ENCODE measurements at regions not wholly inside any gene's neighbourhood (a gene's known extent, or its start where the extent isn't known, plus 50 kb on each side); places are given as distances from the start of the nearest gene placed in this dataset.
"Not testable (repeated sequence)": the region's sequence is repeated elsewhere in the genome, so short reads cannot be mapped to it uniquely, and the experiment has no call there.

GRCh38 chr21:8987896-8988295 lies 1533.5 kb upstream of the TPTE start:
- not testable (repeated sequence) for DNase-seq

GRCh38 chr21:8988696-8989095 lies 1532.7 kb upstream of the TPTE start:
- DNase-seq = no peak

- DNase-seq = no peak
Measured at GRCh38 chr21:8989261-8989711, 1532.1 kb upstream of the TPTE start.

DNA sequence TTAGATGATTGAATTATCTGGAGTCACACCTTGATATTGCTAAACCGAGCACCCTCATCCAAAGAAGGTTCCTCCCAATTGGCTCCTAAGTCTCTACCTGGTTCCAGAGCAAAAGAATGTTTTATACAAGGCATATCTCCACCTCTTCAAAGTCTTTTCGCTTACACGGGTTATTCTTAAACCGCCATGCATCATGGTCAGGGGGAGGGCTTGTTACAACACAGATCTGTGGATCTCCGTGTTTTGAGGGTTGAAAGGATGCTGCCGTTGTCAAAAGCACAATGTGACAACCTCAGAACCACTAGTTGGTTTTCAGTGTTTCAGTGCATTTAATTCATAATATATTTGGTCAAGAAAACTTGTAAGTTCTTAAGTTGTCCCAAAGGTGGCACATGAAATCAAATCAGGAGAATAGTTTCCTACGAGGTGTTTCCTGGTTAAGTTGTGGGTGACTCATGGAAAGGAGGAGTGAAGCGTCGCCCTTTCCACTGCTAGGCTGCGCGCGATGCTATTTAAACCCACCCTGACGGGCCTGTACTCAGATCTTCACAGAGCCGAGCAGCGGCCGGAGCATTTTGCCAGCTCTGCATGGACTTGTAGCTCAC lies 1531.6 kb upstream of the TPTE start:
- DNase-seq = no peak

DNA sequence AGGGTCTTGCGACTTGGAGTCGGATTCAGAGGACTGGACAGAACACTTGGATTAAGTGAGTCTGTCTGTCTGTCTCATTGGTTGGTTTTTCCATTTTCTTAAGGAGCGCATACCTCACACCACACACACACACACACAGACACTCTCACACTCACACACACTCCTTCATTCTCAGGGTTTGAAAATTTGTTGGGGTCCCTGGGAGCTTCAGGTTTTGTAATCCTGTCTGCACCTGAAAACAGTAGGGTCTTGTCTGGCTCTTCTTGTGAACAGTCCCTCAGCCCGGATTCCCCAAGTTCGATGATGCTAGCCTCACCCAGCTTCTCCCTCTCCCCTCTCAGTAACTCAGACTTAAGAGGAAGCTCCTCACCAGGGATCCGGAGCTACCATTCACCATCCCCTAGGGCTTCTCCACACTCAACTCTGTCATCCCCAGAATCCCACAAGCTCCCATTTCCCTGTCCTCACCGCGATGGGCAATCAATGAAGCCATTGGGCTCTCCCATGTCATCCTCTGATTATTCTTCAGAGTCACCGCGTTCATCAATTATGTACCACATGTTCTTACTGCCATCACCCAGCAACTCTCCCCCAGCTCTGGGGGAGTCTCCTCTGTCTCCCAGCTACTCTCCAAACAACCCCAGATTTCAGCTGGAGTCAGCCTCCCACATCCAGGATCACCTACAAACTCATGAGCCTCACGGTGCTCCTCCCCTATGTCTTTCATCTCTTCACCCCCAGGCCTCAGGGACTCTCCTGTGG lies 1530.9 kb upstream of the TPTE start:
- DNase-seq = no peak

GRCh38 chr21:8991088-8991907 lies 1530.1 kb upstream of the TPTE start:
- no peak for DNase-seq

DNA sequence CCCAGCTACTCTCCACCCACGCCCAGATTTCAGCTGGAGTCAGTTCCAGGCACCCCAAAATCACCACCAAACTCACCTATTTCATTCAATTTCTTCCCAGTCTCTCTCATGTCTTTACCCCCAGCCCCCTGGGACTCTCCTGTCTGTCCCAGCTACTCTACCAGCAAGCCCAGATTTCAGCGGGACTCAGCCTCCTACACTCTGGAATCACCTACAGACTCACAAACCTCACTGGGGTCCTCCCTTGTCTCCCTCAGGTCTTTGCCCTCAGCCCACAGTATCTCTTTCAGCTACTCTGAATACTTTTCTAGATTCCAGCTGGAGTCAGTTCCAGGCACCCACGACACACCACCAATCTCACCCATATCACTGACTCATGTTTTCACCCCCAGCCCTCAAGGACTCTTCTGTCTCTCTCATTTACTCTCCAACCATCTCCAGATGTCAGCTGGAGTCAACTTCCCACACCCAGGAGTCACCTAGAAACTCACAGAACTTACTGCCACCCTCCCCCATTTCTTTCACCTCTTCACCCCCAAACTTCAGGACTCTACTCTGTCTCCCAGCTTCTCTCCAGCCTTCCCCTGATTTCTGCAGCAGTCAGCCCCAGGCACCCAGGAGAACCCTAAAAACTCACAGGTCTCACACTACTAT lies 1529.3 kb upstream of the TPTE start:
- DNase-seq = no peak

GRCh38 chr21:8992731-8993174 lies 1528.6 kb upstream of the TPTE start:
- no peak for DNase-seq

DNA sequence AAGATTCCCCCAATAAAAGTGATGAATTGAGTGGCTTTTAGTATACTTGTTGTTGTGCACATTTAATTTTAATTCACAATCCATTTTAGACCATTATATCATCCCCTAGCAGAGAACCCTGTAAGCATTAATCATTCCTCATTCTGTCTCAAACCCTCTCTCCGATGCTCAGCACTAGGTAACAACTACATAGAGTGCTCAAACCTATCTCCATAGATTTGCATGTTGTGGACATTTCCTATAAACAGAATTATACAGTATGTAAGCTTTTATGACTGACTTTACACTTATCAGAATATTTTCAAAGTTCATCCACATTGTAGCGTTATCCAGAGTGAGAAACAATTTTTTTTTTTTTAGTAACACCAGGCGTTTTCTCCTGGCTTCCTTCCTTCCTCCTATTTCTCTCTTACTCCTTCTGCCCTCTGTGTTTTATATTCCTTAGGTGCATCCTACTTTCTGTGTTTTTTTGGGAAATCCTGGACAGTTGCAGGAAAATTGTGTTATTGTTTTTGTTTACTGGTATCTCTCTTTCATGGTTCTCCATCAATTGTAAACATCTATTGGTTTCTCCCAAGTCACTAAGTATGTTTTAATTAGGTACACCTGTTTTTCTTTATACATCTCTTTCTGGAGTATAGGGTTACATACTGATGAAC lies 1528.0 kb upstream of the TPTE start:
- no peak for DNase-seq

GRCh38 chr21:8993943-8994639 lies 1527.3 kb upstream of the TPTE start:
- no peak for DNase-seq

DNA sequence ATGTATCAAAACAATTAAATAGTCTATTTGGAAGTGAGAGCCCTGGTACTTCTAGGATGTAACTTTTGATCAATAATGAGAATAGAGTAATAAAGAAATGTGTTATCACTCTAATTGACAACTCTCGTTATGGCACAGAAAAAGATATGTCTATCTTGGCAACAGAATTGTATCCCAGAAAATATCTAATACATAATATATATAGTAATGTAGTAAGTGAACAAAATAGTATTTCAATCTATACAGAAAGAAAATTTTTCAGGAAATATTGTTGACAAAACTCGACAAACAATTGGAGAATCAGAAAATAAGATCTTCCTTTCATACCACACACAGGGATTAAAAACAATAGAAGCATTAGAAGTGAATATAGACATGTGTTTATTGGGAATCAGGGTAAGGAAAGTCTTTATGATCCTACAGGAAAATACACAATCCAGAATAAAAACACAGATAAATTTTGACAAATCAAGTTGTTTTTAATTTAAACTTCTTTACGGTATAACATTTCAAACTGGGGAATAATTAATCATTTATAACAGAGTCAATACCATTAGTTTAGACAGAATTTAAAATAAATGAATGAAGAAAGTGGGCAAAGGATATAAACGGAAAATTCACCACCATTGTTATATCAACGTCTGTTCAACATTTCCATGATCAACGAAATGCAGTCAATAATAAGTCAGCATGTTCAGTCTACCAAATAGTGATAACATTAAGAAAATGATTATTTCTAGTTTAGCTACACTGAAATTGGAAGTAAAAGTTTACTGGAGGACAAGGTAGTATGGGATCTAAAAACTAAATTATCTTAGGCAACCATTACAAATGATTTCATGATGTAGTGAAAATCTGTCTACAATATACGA lies 1526.5 kb upstream of the TPTE start:
- DNase-seq = no peak

DNA sequence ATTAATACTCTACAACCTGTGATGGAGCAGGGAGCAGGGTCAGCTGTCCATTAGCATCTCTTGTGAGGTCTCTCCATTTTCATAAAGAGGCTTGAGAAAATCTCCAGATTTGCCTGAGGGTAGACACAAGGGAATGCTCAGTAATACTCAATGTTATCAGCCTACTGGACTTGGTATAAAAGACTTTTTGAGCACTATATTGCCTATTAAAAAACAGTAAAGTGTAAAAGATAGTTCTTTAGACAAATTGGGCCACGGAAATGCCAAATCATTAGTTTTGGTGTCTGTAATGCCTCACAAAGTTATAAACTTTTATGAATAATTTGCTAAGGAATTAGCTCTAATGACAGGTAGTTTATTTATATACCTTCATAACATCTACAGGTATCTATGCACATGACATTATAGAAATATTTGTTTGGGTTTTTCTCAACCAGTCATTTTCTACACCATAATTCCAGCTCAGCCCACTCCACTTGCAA lies 1524.9 kb upstream of the TPTE start:
- DNase-seq = not testable (repeated sequence)

DNA sequence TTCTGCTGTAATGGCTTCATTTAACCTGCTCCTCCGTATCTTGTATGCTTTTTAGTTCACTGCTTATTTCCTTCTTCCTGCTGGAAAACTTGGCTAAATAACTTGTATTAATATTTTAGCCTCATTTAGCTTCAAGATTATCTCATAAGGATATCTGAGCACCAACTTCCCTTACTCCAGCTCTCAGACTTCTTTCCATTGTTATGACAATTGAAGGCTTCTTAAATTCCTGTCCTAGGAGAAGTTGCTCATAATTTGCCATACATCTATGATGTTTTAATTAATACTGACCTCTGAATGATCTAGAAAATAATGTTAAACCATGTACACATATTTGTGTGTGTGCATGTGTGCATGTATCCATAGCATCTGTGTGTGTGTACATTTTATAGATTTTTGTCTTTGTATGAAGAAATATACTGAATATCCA lies 1524.4 kb upstream of the TPTE start:
- DNase-seq = no peak

- DNase-seq = not testable (repeated sequence)
Measured at GRCh38 chr21:8997443-8998390, 1523.7 kb upstream of the TPTE start.

GRCh38 chr21:8998480-8998879 lies 1522.9 kb upstream of the TPTE start:
- not testable (repeated sequence) for DNase-seq

- DNase-seq = no peak
Measured at GRCh38 chr21:8998946-8999681, 1522.3 kb upstream of the TPTE start.

- DNase-seq = not testable (repeated sequence)
Measured at GRCh38 chr21:9000132-9000531, 1521.3 kb upstream of the TPTE start.

DNA sequence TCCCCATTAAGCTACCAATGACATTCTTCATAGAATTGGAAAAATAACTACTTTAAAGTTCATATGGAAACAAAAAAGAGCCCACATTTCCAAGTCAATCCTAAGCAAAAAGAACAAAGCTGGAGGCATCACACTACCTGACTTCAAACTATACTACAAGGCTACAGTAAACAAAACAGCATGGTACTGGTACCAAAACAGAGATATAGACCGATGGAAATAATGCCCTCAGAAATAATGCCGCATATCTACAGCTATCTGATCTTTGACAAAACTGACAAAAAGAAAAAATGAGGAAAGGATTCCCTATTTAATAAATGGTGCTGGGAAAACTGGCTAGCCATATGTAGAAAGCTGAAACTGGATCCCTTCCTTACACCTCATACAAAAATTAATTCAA lies 1520.7 kb upstream of the TPTE start:
- DNase-seq = not testable (repeated sequence)

Data from activated T-cell treated with anti-CD3 and anti-CD28 coated beads, Interleukin-2, amount 50 U/mL, for 1 hour (primary cell).